RWPE2 (cell line): ENCODE measurements at regions not wholly inside any gene's neighbourhood (a gene's known extent, or its start where the extent isn't known, plus 50 kb on each side); places are given as distances from the start of the nearest gene placed in this dataset.
A peak's percentile ranks its signal among the peaks of the same experiment; 100 is the strongest.

Source experiments
- ATAC-seq: fragments of 200-7000 bp; cut with Tn5 transposase; 3 replicates; pipeline ENCODE4 v1.9.1; 2021; ENCODE audit warnings: low read depth
- DNase-seq: peaks from one replicate; pipeline ENCODE4 v3.0.0-alpha.2; 2020; ENCODE audit warnings: low spot score
- H3K27ac ChIP-seq: fragments of 450-650 bp; 2 replicates; pipeline ENCODE4 v1.5.1; 2017; ENCODE audit warnings: mild to moderate bottlenecking; ENCODE audit not compliant: poor library complexity, severe bottlenecking
- H3K27me3 ChIP-seq: fragments of 250-450 bp; sonication (Bioruptor Pico); 2 replicates; pipeline ENCODE4 v1.5.1; 2021; ENCODE audit warnings: mild to moderate bottlenecking, moderate library complexity; ENCODE audit not compliant: insufficient read depth, poor library complexity, severe bottlenecking
- H3K36me3 ChIP-seq: fragments of 250-450 bp; sonication (Bioruptor Pico); 2 replicates; pipeline ENCODE4 v1.5.1; 2020; ENCODE audit warnings: low read depth, mild to moderate bottlenecking, moderate library complexity
- H3K4me1 ChIP-seq: fragments of 250-450 bp; sonication (Bioruptor Pico); 2 replicates; pipeline ENCODE4 v1.5.1; 2021; ENCODE audit warnings: mild to moderate bottlenecking, moderate library complexity; ENCODE audit not compliant: insufficient read depth, poor library complexity, severe bottlenecking
- H3K4me3 ChIP-seq: fragments of 250-450 bp; sonication (Bioruptor Pico); 2 replicates; pipeline ENCODE4 v1.5.1; 2021; ENCODE audit warnings: mild to moderate bottlenecking, moderate library complexity; ENCODE audit not compliant: severe bottlenecking
- H3K9me3 ChIP-seq: fragments of 250-450 bp; sonication (Bioruptor Pico); 2 replicates; pipeline ENCODE4 v1.5.1; 2021; ENCODE audit warnings: mild to moderate bottlenecking, moderate library complexity; ENCODE audit not compliant: severe bottlenecking
- TF ChIP-seq, protein P1 (sequence below): fragments of 450-650 bp; IDR thresholded peaks from one replicate; pipeline ENCODE4 v1.5.1; 2017; ENCODE audit warnings: mild to moderate bottlenecking, moderate library complexity; ENCODE audit not compliant: poor library complexity, severe bottlenecking

DNA sequence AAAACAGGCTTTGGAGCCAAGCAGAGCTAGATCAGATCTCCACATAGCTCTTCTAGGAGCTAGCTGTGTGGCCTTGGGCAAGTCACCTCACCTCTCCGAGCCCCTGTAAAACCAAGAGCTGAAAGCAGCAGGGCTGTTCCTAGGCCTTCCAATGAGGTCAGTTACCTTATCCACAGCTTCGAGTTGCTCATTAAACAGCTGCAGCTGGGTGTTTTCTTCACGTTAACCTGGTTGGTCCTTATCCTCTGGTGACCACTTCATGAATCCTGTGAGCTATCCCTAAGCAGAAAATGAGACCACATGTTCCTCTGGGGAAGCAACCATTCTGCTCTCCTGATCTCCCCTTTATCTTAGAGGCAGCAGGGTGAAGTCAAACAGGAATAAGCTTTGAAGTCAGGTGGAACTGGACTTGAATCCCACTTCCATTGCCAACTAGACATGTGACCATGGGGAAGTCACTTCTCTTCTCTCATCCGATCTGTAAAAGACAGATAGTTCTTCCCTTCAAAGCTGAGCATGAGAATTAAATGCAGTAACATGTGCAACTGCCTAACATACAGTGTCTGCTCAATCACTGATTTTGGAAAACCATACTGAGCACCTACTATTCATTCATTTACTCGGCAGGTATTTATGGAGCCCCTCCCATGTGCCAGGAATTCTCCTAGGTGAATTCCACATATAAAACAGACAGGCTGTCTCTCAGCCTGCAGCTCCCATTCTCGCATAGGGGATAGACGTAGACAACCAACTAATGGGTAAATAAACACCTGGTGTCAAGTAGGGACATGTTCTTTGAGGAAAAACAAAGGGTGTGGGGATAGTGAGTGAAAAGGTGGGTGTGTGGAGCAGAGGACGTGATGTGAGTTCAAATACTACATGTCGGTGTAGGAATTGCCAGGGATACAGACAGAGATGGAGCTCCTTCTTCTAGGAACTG lies 111.7 kb upstream of the BOD1 start:
- no peak for DNase-seq
- TF ChIP-seq, protein P1, sequence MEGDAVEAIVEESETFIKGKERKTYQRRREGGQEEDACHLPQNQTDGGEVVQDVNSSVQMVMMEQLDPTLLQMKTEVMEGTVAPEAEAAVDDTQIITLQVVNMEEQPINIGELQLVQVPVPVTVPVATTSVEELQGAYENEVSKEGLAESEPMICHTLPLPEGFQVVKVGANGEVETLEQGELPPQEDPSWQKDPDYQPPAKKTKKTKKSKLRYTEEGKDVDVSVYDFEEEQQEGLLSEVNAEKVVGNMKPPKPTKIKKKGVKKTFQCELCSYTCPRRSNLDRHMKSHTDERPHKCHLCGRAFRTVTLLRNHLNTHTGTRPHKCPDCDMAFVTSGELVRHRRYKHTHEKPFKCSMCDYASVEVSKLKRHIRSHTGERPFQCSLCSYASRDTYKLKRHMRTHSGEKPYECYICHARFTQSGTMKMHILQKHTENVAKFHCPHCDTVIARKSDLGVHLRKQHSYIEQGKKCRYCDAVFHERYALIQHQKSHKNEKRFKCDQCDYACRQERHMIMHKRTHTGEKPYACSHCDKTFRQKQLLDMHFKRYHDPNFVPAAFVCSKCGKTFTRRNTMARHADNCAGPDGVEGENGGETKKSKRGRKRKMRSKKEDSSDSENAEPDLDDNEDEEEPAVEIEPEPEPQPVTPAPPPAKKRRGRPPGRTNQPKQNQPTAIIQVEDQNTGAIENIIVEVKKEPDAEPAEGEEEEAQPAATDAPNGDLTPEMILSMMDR: no peak

DNA sequence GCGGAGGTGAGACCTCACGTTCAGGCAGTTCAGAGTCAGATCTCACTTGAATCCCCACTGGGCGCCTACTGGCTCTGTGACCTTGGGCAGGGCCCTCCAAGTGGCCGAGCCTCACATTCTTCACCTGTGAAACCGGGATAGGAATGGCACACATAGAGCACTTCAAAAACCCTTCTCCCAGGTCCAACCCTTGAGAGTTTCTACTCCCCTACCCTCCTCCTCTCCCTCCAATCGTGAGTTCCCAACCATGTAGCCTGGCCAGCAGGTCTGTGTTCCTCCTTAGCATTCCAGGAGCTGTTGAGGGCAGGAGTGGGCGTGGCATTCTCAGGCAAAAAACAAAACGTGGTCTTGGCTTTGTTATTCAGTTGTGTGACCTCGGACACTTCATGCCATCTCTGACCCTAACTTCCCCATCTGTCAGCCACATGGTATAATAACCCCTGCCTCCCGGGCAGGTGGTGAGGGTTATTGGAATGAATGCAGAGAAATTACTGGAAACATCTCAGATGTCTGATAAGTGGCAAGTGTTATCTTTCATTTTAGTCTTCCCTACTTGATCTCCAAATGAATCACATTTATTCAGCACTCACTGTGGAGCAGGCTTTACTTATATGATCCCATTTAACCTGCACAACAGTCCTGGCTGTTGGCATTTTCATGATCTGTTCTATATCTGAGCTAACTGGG lies 112.8 kb upstream of the BOD1 start:
- H3K9me3 ChIP-seq: no peaks in the 10 kb centered on the region
- no peaks in the 10 kb centered on the region for H3K27me3 ChIP-seq
- H3K4me3 ChIP-seq: no peak overlapping the region
- no peaks in the 10 kb centered on the region for H3K4me1 ChIP-seq
- ATAC-seq: 0 out of 3 replicates have a peak, but pooled peaks have one; percentile 10
- no peak for DNase-seq
- TF ChIP-seq, protein P1: no peak
- H3K27ac ChIP-seq: no peak overlapping the region
- no peaks in the 10 kb centered on the region for H3K36me3 ChIP-seq

More for the DNA sequence above, 111.7 kb upstream of the BOD1 start:
- H3K27me3 ChIP-seq: no peaks in the 10 kb centered on the region
- no peaks in the 10 kb centered on the region for H3K9me3 ChIP-seq
- H3K4me3 ChIP-seq: no peak overlapping the region
- no peak overlapping the region for H3K27ac ChIP-seq
- H3K36me3 ChIP-seq: no peaks in the 10 kb centered on the region
- H3K4me1 ChIP-seq: no peaks in the 10 kb centered on the region
- no peak for ATAC-seq

DNA sequence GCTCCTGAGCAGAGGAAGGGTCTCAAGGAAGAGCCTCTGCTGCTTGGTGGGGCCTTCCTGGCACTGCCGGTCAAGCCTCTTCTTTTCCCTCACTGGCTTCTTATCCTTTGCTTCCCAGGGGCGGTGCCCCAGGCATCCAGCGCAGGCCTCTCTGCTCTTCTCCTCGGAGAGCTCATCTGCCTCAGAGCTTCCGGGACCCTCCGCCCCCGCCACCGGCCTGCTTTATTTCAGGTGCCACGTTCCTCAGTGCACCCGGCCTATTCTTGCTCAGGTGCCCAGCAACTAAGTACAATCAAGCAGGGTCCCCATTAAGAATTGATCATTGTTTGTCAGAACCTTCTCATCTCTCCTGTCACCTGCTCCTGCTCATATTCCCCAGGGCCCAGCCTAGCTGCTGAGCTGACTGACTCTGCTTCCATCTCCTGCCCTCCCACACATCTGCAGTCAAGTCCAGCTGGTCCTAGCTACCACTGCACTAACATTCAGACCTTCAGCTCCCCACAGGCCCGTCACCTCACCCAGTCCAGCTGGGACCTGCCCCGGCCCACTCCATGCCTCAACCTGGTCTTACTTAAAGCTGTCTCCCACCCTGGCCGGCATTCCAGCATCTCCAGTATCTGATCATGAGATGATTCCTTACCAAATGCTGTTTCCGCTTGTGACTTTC lies 114.3 kb upstream of the BOD1 start:
- Histone ChIP-seq H3K9me3 (no peaks in the 10 kb centered on the region), H3K27ac (no peak overlapping the region), H3K4me3 (no peak overlapping the region), H3K4me1 (no peaks in the 10 kb centered on the region), H3K36me3 (no peaks in the 10 kb centered on the region), H3K27me3 (no peaks in the 10 kb centered on the region)
- DNase-seq: no peak
- TF ChIP-seq, protein P1: no peak
- ATAC-seq: no peak; the same call in 2 of the 3 replicates

DNA sequence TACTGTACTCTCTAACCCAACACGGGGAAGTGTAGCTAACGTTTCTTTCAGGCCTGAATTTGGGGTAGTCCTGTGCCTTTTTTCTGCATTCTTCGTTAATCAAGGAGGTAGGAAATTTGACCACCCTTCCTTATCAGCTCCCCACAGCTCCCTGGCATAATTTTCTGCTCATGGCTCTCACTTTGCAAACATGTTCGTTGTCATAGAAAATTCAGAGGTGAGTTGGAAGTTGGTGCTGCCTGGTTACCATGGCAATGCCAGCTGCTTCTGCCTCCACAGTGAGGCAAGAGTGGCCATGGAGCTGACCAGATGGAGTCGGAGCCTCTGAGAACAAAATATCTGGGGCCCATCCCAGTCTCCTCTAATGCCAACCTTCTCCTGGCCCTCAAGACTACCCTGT lies 116.6 kb upstream of the BOD1 start:
- TF ChIP-seq, protein P1: no peak
- Histone ChIP-seq H3K4me3 (no peak overlapping the region), H3K9me3 (no peaks in the 10 kb centered on the region), H3K4me1 (no peaks in the 10 kb centered on the region), H3K27ac (no peak overlapping the region), H3K36me3 (no peaks in the 10 kb centered on the region), H3K27me3 (no peaks in the 10 kb centered on the region)
- ATAC-seq: no peak
- no peak for DNase-seq
